DND-41 (cell line): ENCODE measurements at regions not wholly inside any gene's neighbourhood (a gene's known extent, or its start where the extent isn't known, plus 50 kb on each side); places are given as distances from the start of the nearest gene placed in this dataset.

Experiments used
- CTCF ChIP-seq: IDR thresholded peaks from 2 replicates; pipeline ENCODE4 v1.5.1; 2012; ENCODE audit warnings: borderline replicate concordance, low read length, moderate library complexity, mild to moderate bottlenecking; ENCODE audit not compliant: poor library complexity, severe bottlenecking; ENCODE audit errors: extremely low read depth
- EZH2 ChIP-seq: IDR thresholded peaks from 3 replicates; pipeline ENCODE4 v1.6.1; 2012; ENCODE audit warnings: borderline replicate concordance, low read depth, mild to moderate bottlenecking, moderate library complexity, low read length, inconsistent platforms; ENCODE audit not compliant: severe bottlenecking

- TF ChIP-seq CTCF (no peak), EZH2 (no peak)
These were observed 1016.6 kb upstream of the PCDH20 start for GRCh38 chr13:62432295-62432694.
